Activated CD4-positive, alpha-beta T cell treated with anti-CD3 and anti-CD28 coated beads for 36 hours (primary cell): ENCODE measurements at regions not wholly inside any gene's neighbourhood (a gene's known extent, or its start where the extent isn't known, plus 50 kb on each side); places are given as distances from the start of the nearest gene placed in this dataset.

Experiments used
- ATAC-seq: fragments of 200-7000 bp; cut with Tn5 transposase; one replicate; pipeline ENCODE4 v1.10.0; 2021; ENCODE audit warnings: mild to moderate bottlenecking, moderate library complexity
- CTCF ChIA-PET: fragments of 350-600 bp; sonication (Branson Sonifier 250); formaldehyde crosslinking; loops from one replicate; lab custom pipeline; 2021; ENCODE audit warnings: antibody characterized with exemption; lab: Charles Lee
- POLR2A ChIA-PET: fragments of 350-600 bp; sonication (Branson Sonifier 250); formaldehyde crosslinking; loops from one replicate; lab custom pipeline; 2021; ENCODE audit warnings: antibody characterized with exemption, inconsistent platforms; lab: Charles Lee
- DNase-seq: peaks from one replicate; pipeline ENCODE4 v3.0.0-alpha.2; 2020
- H3K27ac Mint-ChIP-seq: one replicate; pipeline ENCODE4 v1.8.0; 2021; ENCODE audit warnings: mixed read lengths
- H3K27me3 Mint-ChIP-seq: one replicate; pipeline ENCODE4 v1.8.0; 2021; ENCODE audit warnings: mixed read lengths
- H3K36me3 Mint-ChIP-seq: one replicate; pipeline ENCODE4 v1.8.0; 2021; ENCODE audit warnings: low read depth, mixed read lengths
- H3K4me1 Mint-ChIP-seq: one replicate; pipeline ENCODE4 v1.8.0; 2021; ENCODE audit warnings: mixed read lengths
- H3K4me3 Mint-ChIP-seq: one replicate; pipeline ENCODE4 v1.8.0; 2021; ENCODE audit warnings: mild to moderate bottlenecking, moderate library complexity, mixed read lengths
- H3K9me3 Mint-ChIP-seq: one replicate; pipeline ENCODE4 v1.8.0; 2021; ENCODE audit warnings: low read depth, mixed read lengths
- intact Hi-C, 2 experiments: fragments of 100-400 bp; cut with DNase I in 1 of 2; cut with micrococcal nuclease in 1 of 2; formaldehyde crosslinking; loops; one replicate each; pipeline versions ENCODE4 v1.14.2 to v1.15.1; 2022 to 2024; cut with DNase I, micrococcal nuclease

GRCh38 chr9:35540315-35540714 is 50.4 kb downstream of the RUSC2 start:
- ChIA-PET POLR2A (no interaction called here), CTCF (interaction anchor here (0.6 to 1.2 kb wide), 2 partner anchors 13 to 107 kb away, joined by 5 to 8 read pairs; no protein-coding TSS in a partner anchor)
- DNase-seq (no peak), ATAC-seq (no peak)
- H3K4me3 Mint-ChIP-seq = no peak overlapping the region
- peaks cover 4% of the 10 kb centered on the region for H3K27me3 Mint-ChIP-seq
- no peaks in the 10 kb centered on the region for H3K4me1 Mint-ChIP-seq
- H3K36me3 Mint-ChIP-seq = no peaks in the 10 kb centered on the region
- no peaks in the 10 kb centered on the region for H3K9me3 Mint-ChIP-seq
- H3K27ac Mint-ChIP-seq = no peak overlapping the region
- intact Hi-C loops = no loop called here

- Mint-ChIP-seq H3K4me3 (no peak overlapping the region), H3K36me3 (no peaks in the 10 kb centered on the region), H3K4me1 (no peaks in the 10 kb centered on the region), H3K27ac (no peak overlapping the region), H3K9me3 (no peaks in the 10 kb centered on the region), H3K27me3 (no peaks in the 10 kb centered on the region)
- CTCF ChIA-PET = no interaction called here
- DNase-seq (no peak), ATAC-seq (no peak)
- POLR2A ChIA-PET = no interaction called here
- intact Hi-C loops = no loop called here
These were observed 56.9 kb downstream of the RUSC2 start for GRCh38 chr9:35546853-35547252.

- no peak for DNase-seq
- no peaks in the 10 kb centered on the region for H3K36me3 Mint-ChIP-seq
- H3K4me3 Mint-ChIP-seq = no peak overlapping the region
- no peak overlapping the region for H3K27ac Mint-ChIP-seq
- no peaks in the 10 kb centered on the region for H3K9me3 Mint-ChIP-seq
- H3K27me3 Mint-ChIP-seq = no peaks in the 10 kb centered on the region
- ChIA-PET CTCF (interaction anchor here (0.6 kb wide), 1 partner anchor 133 kb away, joined by 3 read pairs; no protein-coding TSS in a partner anchor), POLR2A (no interaction called here)
- intact Hi-C loops = no loop called here
- no peak for ATAC-seq
- H3K4me1 Mint-ChIP-seq = no peaks in the 10 kb centered on the region
These were observed 57.1 kb upstream of the TESK1 start for GRCh38 chr9:35547889-35548418.

- H3K27ac Mint-ChIP-seq = no peak overlapping the region
- H3K4me3 Mint-ChIP-seq = no peak overlapping the region
- intact Hi-C loops = no loop called here
- H3K36me3 Mint-ChIP-seq = no peaks in the 10 kb centered on the region
- H3K4me1 Mint-ChIP-seq = no peaks in the 10 kb centered on the region
- ChIA-PET CTCF (interaction anchor here (1.0 kb wide), 1 partner anchor 27 kb away, joined by 4 read pairs; no protein-coding TSS in a partner anchor), POLR2A (no interaction called here)
- no peaks in the 10 kb centered on the region for H3K9me3 Mint-ChIP-seq
- DNase-seq (no peak), ATAC-seq (no peak)
- no peaks in the 10 kb centered on the region for H3K27me3 Mint-ChIP-seq
These were observed 56.5 kb upstream of the TESK1 start for GRCh38 chr9:35548571-35548970.

GRCh38 chr9:35549441-35549840 is 55.6 kb upstream of the TESK1 start:
- no peak for DNase-seq
- CTCF ChIA-PET = interaction anchor here (0.8 to 1.1 kb wide), 3 partner anchors 28 to 130 kb away, joined by 3 to 4 read pairs (median 3); no protein-coding TSS in a partner anchor
- POLR2A ChIA-PET = interaction anchor here (0.6 kb wide), 1 partner anchor 287 kb away, joined by 3 read pairs; no protein-coding TSS in a partner anchor
- H3K27me3 Mint-ChIP-seq = no peaks in the 10 kb centered on the region
- H3K4me1 Mint-ChIP-seq = no peaks in the 10 kb centered on the region
- H3K36me3 Mint-ChIP-seq = no peaks in the 10 kb centered on the region
- intact Hi-C loops = no loop called here
- H3K4me3 Mint-ChIP-seq = no peak overlapping the region
- H3K27ac Mint-ChIP-seq = no peak overlapping the region
- ATAC-seq = no peak
- H3K9me3 Mint-ChIP-seq = no peaks in the 10 kb centered on the region

- H3K4me3 Mint-ChIP-seq = no peak overlapping the region
- POLR2A ChIA-PET = no interaction called here
- CTCF ChIA-PET = interaction anchor here (1.0 to 2.5 kb wide), 8 partner anchors 11 to 471 kb away, joined by 3 to 12 read pairs (median 4); no protein-coding TSS in a partner anchor
- H3K27ac Mint-ChIP-seq = no peak overlapping the region
- no peak for DNase-seq
- no peaks in the 10 kb centered on the region for H3K4me1 Mint-ChIP-seq
- H3K36me3 Mint-ChIP-seq = no peaks in the 10 kb centered on the region
- H3K27me3 Mint-ChIP-seq = no peaks in the 10 kb centered on the region
- no peak for ATAC-seq
- H3K9me3 Mint-ChIP-seq = no peaks in the 10 kb centered on the region
- intact Hi-C loops = loop anchor here in 1 of 2 experiments (5.0 kb wide), 2 partner anchors 45 to 435 kb away; partner anchors contain the start of gene ATOSB
These were observed 52.7 kb upstream of the TESK1 start for GRCh38 chr9:35552376-35552775.

- intact Hi-C loops = loop anchor here in 1 of 2 experiments (5.0 kb wide), 2 partner anchors 46 to 436 kb away; partner anchors contain the start of gene ATOSB
- ATAC-seq = no peak
- ChIA-PET POLR2A (no interaction called here), CTCF (interaction anchor here (0.9 to 2.5 kb wide), 23 partner anchors 7 to 470 kb away, joined by 3 to 16 read pairs (median 5); partner anchors contain the start of gene ATOSB)
- Mint-ChIP-seq H3K4me3 (no peak overlapping the region), H3K9me3 (no peaks in the 10 kb centered on the region), H3K27ac (no peak overlapping the region), H3K36me3 (no peaks in the 10 kb centered on the region), H3K27me3 (no peaks in the 10 kb centered on the region), H3K4me1 (no peaks in the 10 kb centered on the region)
- DNase-seq = no peak
These were observed 52.2 kb upstream of the TESK1 start for GRCh38 chr9:35552837-35553236.

GRCh38 chr9:35553670-35554543 is 51.2 kb upstream of the TESK1 start:
- intact Hi-C loops = loop anchor here (1.0 to 5.0 kb wide), 6 partner anchors 47 to 655 kb away; partner anchors contain the start of gene ATOSB (in 1 of the 2)
- ChIA-PET POLR2A (no interaction called here), CTCF (interaction anchor here (0.5 to 3.1 kb wide), 46 partner anchors 9 to 928 kb away, joined by 3 to 22 read pairs (median 4); partner anchors contain the start of genes ATOSB, RUSC2 and VCP)
- ATAC-seq (peak; percentile 86), DNase-seq (peak; percentile 69)
- Mint-ChIP-seq H3K27ac (no peak overlapping the region), H3K9me3 (no peaks in the 10 kb centered on the region), H3K27me3 (no peaks in the 10 kb centered on the region), H3K4me1 (no peaks in the 10 kb centered on the region), H3K4me3 (no peak overlapping the region), H3K36me3 (no peaks in the 10 kb centered on the region)

GRCh38 chr9:35555246-35555701 is 49.8 kb upstream of the TESK1 start:
- no peak for DNase-seq
- H3K27ac Mint-ChIP-seq = no peak overlapping the region
- intact Hi-C loops = loop anchor here in 1 of 2 experiments (2.0 kb wide), 2 partner anchors 66 to 656 kb away; no protein-coding TSS in a partner anchor
- H3K36me3 Mint-ChIP-seq = no peaks in the 10 kb centered on the region
- ATAC-seq = no peak
- H3K4me1 Mint-ChIP-seq = no peaks in the 10 kb centered on the region
- CTCF ChIA-PET = interaction anchor here (0.6 to 3.1 kb wide), 5 partner anchors 10 to 438 kb away, joined by 3 to 22 read pairs (median 4); no protein-coding TSS in a partner anchor
- no peaks in the 10 kb centered on the region for H3K9me3 Mint-ChIP-seq
- H3K4me3 Mint-ChIP-seq = no peak overlapping the region
- H3K27me3 Mint-ChIP-seq = no peaks in the 10 kb centered on the region
- POLR2A ChIA-PET = interaction anchor here (0.7 kb wide), 1 partner anchor 605 kb away, joined by 3 read pairs; no protein-coding TSS in a partner anchor
